AG10803 (cell line): ENCODE measurements at regions not wholly inside any gene's neighbourhood (a gene's known extent, or its start where the extent isn't known, plus 50 kb on each side); places are given as distances from the start of the nearest gene placed in this dataset.

Experiments
- DNase-seq: peaks from one replicate; pipeline ENCODE4 v3.0.0; 2010; ENCODE audit warnings: low read depth
- H3K4me3 ChIP-seq: 2 replicates; pipeline ENCODE4 v1.5.1; 2011; ENCODE audit warnings: mild to moderate bottlenecking, low read length, control low read depth
- CTCF ChIP-seq: conservative IDR thresholded peaks from 2 replicates; pipeline ENCODE4 v1.5.1; 2011; ENCODE audit warnings: mild to moderate bottlenecking, low read length, control low read depth, inconsistent platforms

DNA sequence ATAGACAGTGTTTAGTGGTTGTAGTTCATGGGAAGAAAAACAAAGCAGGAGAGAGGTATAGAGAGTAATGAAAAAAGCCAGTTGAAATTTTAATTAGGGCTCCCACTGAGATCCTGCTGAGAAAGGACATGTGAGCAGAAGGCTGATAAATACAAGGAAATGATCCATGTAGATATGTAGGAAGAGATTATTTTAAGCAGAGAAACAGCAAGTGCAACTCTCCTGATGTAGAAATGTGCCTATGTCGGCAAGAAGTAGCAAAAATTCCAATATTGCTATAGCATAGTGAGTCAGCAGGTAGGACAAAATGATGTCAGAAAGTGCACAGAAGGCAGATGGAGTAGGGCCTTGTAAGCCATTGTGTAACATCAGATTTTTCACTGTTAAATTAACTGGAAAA is 1027.3 kb downstream of the PCDH18 start:
- no peak overlapping the region for H3K4me3 ChIP-seq
- TF ChIP-seq CTCF, result no peak
- no peak for DNase-seq

GRCh38 chr4:136495851-136496250 is 1036.4 kb downstream of the PCDH18 start:
- DNase-seq, result no peak
- H3K4me3 ChIP-seq, result no peak overlapping the region
- TF ChIP-seq CTCF, result no peak

DNA sequence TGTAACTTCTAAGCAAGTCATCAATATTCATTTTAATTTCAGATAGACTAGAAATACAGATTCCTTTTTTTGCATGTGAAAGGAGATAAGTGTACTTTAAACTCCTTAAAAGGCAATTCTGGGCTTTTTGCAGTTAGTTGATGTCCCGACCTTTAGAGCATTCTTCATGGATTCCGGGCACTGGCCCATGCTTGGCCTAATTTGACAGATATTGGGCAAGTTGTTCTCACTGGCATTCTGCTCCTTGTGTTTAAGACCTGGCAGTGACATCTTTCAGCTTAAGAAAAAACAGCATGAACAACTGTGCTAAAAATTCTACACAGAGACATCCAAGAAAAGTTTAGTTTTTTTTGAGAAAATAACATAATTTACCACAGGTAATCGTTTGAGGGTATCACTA is 1037.2 kb downstream of the PCDH18 start:
- DNase-seq, result no peak
- TF ChIP-seq CTCF, result no peak
- H3K4me3 ChIP-seq, result no peak overlapping the region

GRCh38 chr4:136489101-136489500 is 1043.2 kb downstream of the PCDH18 start:
- DNase-seq, result no peak
- H3K4me3 ChIP-seq, result no peak overlapping the region
- TF ChIP-seq CTCF, result no peak

DNA sequence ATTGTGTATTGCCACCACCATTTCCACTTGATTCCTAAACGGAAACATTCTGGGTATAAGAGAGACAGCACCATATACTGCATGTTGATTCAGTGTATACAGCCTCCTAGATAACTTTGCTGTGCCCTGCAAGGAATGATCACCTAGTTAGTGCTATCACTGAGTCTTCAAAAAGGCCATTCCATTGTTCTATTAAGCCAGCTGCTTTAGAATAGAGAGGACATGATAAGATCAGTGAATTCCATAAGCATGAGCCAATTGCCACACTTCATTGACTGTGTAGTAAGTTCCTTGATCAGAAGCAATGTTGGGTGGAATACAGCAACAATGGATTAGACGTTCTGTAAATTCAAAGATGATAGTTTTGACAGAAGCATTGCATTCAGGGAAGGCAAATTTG is 1047.3 kb downstream of the PCDH18 start:
- no peak for DNase-seq
- H3K4me3 ChIP-seq, result no peak overlapping the region
- TF ChIP-seq CTCF, result no peak

- DNase-seq, result no peak
- H3K4me3 ChIP-seq, result no peak overlapping the region
- TF ChIP-seq CTCF, result no peak
These were observed 1055.5 kb downstream of the PCDH18 start for GRCh38 chr4:136476753-136477152.

DNA sequence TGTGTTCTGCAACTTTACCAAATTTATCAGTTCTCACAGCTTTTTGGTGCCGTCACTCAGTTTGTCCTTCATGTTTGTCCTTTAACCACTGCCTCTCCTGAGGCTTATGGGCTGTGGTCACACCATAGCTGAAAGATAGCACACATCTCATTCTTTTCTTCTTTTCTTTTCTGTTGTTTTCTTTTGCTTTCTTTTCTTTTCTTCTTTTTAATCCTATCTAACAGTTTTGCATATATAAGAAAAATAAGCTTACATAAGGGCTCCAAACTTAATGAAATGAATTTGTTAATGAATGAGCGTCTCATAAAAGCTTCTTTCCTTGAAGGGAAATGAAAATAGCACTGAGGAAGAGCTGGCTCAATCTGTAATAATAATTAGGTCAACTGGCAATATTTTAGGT is 1061.2 kb downstream of the PCDH18 start:
- no peak overlapping the region for H3K4me3 ChIP-seq
- no peak for DNase-seq
- no peak for TF ChIP-seq CTCF
